Neural cell (in vitro differentiated cells): ENCODE measurements at regions not wholly inside any gene's neighbourhood (a gene's known extent, or its start where the extent isn't known, plus 50 kb on each side); places are given as distances from the start of the nearest gene placed in this dataset.

Experiments
- CTCF ChIP-seq: fragments of 450-650 bp; IDR thresholded peaks from 2 replicates; pipeline ENCODE4 v1.5.1; 2014; ENCODE audit warnings: antibody characterized with exemption, mild to moderate bottlenecking, moderate library complexity; ENCODE audit not compliant: poor library complexity, severe bottlenecking
- EP300 ChIP-seq: fragments of 450-650 bp; conservative IDR thresholded peaks from 2 replicates; pipeline ENCODE4 v1.6.1; 2014; ENCODE audit warnings: antibody characterized with exemption, mild to moderate bottlenecking, moderate library complexity; ENCODE audit not compliant: poor library complexity, severe bottlenecking
- EZH2 ChIP-seq: fragments of 200-600, 300-800 bp; shearing (Covaris generic), sonication (generic); IDR thresholded peaks from 2 replicates; pipeline ENCODE4 v1.6.1; 2014; ENCODE audit warnings: antibody characterized with exemption, low read length, borderline replicate concordance, mild to moderate bottlenecking; ENCODE audit not compliant: insufficient read depth, poor library complexity, severe bottlenecking
- RAD21 ChIP-seq: fragments of 450-650 bp; conservative IDR thresholded peaks from 2 replicates; pipeline ENCODE4 v1.6.1; 2014; ENCODE audit warnings: antibody characterized with exemption, mild to moderate bottlenecking, moderate library complexity
- REST ChIP-seq: IDR thresholded peaks from 2 replicates; pipeline ENCODE4 v1.6.1; 2012; ENCODE audit warnings: borderline replicate concordance
- SMC3 ChIP-seq: fragments of 450-650 bp; conservative IDR thresholded peaks from 2 replicates; pipeline ENCODE4 v1.6.1; 2014; ENCODE audit warnings: antibody characterized with exemption, mild to moderate bottlenecking, moderate library complexity; ENCODE audit not compliant: poor library complexity

- TF ChIP-seq CTCF = no peak
- no peak for TF ChIP-seq SMC3
- no peak for TF ChIP-seq RAD21
- TF ChIP-seq EP300 = no peak
- no peak for TF ChIP-seq REST
- no peak for TF ChIP-seq EZH2
Measured at GRCh38 chr6:76886900-76887299, 576.4 kb downstream of the HTR1B start.
